Stomach (tissue), 4 donors: ENCODE measurements at regions not wholly inside any gene's neighbourhood (a gene's known extent, or its start where the extent isn't known, plus 50 kb on each side); places are given as distances from the start of the nearest gene placed in this dataset.

ENCODE experiments used
- POLR2A ChIP-seq, 4 donors: fragments of 450-650 bp; IDR thresholded peaks; one replicate each; pipeline ENCODE4 v1.6.1; 2016; ENCODE audit warnings: antibody characterized with exemption in 4 of 4, control low read depth in 2 of 4, mild to moderate bottlenecking in 1 of 4, moderate library complexity in 1 of 4
- TF ChIP-seq, protein P1 (sequence below), 7 experiments: fragments of 450-650 bp in 4 of 7; fragments of 200-600 bp in 3 of 7; sonication (generic) in 3 of 7; IDR thresholded peaks; one replicate each; pipeline ENCODE4 v1.5.1; 2016 to 2019; ENCODE audit warnings: antibody characterized with exemption in 7 of 7, control low read depth in 2 of 7, mild to moderate bottlenecking in 1 of 7

DNA sequence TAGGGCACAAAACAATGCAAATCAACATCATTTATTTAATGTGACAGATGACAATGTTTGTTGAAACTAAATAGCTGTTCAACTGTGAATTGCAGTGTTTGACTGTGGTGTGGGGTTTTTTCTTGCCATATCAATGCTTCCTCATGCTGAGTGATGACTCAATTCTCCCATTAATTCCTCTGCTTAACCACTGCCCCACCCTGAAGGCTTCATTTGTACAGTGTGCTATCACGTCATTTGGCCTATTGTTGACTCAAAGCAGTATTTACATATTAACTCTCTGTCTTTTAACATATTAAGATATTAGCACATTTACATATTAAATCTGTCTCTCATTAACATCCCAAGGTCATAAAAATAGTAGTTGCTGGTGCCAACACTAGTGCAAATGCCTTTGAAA, 164.8 kb upstream of the NRXN3 start:
- TF ChIP-seq, protein P1, sequence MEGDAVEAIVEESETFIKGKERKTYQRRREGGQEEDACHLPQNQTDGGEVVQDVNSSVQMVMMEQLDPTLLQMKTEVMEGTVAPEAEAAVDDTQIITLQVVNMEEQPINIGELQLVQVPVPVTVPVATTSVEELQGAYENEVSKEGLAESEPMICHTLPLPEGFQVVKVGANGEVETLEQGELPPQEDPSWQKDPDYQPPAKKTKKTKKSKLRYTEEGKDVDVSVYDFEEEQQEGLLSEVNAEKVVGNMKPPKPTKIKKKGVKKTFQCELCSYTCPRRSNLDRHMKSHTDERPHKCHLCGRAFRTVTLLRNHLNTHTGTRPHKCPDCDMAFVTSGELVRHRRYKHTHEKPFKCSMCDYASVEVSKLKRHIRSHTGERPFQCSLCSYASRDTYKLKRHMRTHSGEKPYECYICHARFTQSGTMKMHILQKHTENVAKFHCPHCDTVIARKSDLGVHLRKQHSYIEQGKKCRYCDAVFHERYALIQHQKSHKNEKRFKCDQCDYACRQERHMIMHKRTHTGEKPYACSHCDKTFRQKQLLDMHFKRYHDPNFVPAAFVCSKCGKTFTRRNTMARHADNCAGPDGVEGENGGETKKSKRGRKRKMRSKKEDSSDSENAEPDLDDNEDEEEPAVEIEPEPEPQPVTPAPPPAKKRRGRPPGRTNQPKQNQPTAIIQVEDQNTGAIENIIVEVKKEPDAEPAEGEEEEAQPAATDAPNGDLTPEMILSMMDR (IDR thresholded peaks at IDR 0.05), result no peak
- no peak for TF ChIP-seq POLR2A (IDR thresholded peaks at IDR 0.05)
